MM.1S (cell line): ENCODE measurements at regions not wholly inside any gene's neighbourhood (a gene's known extent, or its start where the extent isn't known, plus 50 kb on each side); places are given as distances from the start of the nearest gene placed in this dataset.

Experiments used
- CTCF ChIP-seq: fragments of 300-600 bp; sonication (generic); IDR thresholded peaks from 2 replicates; pipeline ENCODE4 v1.5.1; 2016; ENCODE audit warnings: antibody characterized with exemption, low read length, mixed read lengths
- EZH2 ChIP-seq: fragments of 300-600 bp; sonication (generic); optimal IDR thresholded peaks from 2 replicates; pipeline ENCODE3; 2017; ENCODE audit warnings: low read depth, mild to moderate bottlenecking, antibody characterized with exemption, low read length, mixed read lengths
- EZH2phosphoT487 ChIP-seq: fragments of 300-600 bp; sonication (generic); IDR thresholded peaks from 2 replicates; pipeline ENCODE4 v1.6.1; 2018; ENCODE audit warnings: antibody characterized with exemption, low read length

- no peak for TF ChIP-seq CTCF
- TF ChIP-seq EZH2phosphoT487: no peak
- no peak for TF ChIP-seq EZH2
These were observed 179.7 kb upstream of the RASGEF1B start for GRCh38 chr4:81651243-81651899.
